Gastrocnemius medialis (tissue), 4 donors: ENCODE measurements at regions not wholly inside any gene's neighbourhood (a gene's known extent, or its start where the extent isn't known, plus 50 kb on each side); places are given as distances from the start of the nearest gene placed in this dataset.

ENCODE experiments used
- ATAC-seq, 2 donors: fragments of 150-250 bp; one replicate each; pipeline ENCODE4 v1.9.1; 2016
- DNase-seq, 2 donors: peaks; one replicate each; pipeline ENCODE4 v3.0.0-alpha.2; 2019
- H3K27ac ChIP-seq, 4 donors: fragments of 200-600 bp; sonication (generic); 1 replicate in 1 of 4; 2 replicates in 3 of 4; pipeline ENCODE4 v1.5.1; 2016 to 2018; ENCODE audit warnings: mild to moderate bottlenecking in 2 of 4, moderate library complexity in 1 of 4
- H3K27me3 ChIP-seq, 3 donors: fragments of 200-600 bp; sonication (generic) in 2 of 3; 1 replicate in 1 of 3; 2 replicates in 2 of 3; pipeline versions ENCODE4 v1.5.1 to v1.6.0; 2016 to 2019; ENCODE audit warnings: mild to moderate bottlenecking in 1 of 3, moderate library complexity in 1 of 3
- H3K36me3 ChIP-seq, 2 donors: fragments of 200-600 bp; sonication (generic) in 1 of 2; one replicate each; pipeline ENCODE4 v1.5.1; 2017 to 2018
- H3K4me1 ChIP-seq, 2 donors: fragments of 200-600 bp; sonication (generic) in 1 of 2; one replicate each; pipeline ENCODE4 v1.5.1; 2016 to 2017; ENCODE audit warnings: mild to moderate bottlenecking in 2 of 2
- H3K4me3 ChIP-seq, 4 donors: fragments of 200-600 bp; sonication (generic) in 3 of 4; 1 replicate in 1 of 4; 2 replicates in 3 of 4; pipeline ENCODE4 v1.5.1; 2016 to 2019; ENCODE audit warnings: mild to moderate bottlenecking in 2 of 4
- H3K9me3 ChIP-seq, 3 donors: fragments of 200-600 bp; sonication (generic) in 2 of 3; 1 replicate in 1 of 3; 2 replicates in 2 of 3; pipeline ENCODE4 v1.5.1; 2016 to 2019
- CTCF ChIP-seq, 5 experiments: fragments of 450-650 bp in 3 of 5; fragments of 200-600 bp in 2 of 5; sonication (generic) in 2 of 5; IDR thresholded peaks in 4 of 5; conservative IDR thresholded peaks in 1 of 5; 1 replicate in 4 of 5; 2 replicates in 1 of 5; pipeline ENCODE4 v1.5.1; 2016 to 2019; ENCODE audit warnings: antibody characterized with exemption in 5 of 5, mild to moderate bottlenecking in 3 of 5, moderate library complexity in 3 of 5
- POLR2A ChIP-seq, 2 donors: fragments of 450-650 bp; IDR thresholded peaks; one replicate each; pipeline ENCODE4 v1.6.1; 2017; ENCODE audit warnings: antibody characterized with exemption in 2 of 2, mild to moderate bottlenecking in 2 of 2, moderate library complexity in 2 of 2
- in situ Hi-C, 4 donors: fragments of 200-750 bp; cut with MboI; loops; one replicate each; pipeline versions ENCODE4 v1.15.0 to v1.8.0; 2017; ENCODE audit warnings: low sequenced_read_pairs in 4 of 4
- intact Hi-C: fragments of 100-400 bp; cut with DNase I; formaldehyde crosslinking; loops from one replicate; pipeline ENCODE4 v1.15.1; 2023; ENCODE audit warnings: low total_unique reads

- Histone ChIP-seq H3K27ac (no peak overlapping the region), H3K4me3 (no peak overlapping the region), H3K9me3 (no peaks in the 10 kb centered on the region), H3K36me3 (no peaks in the 10 kb centered on the region), H3K4me1 (no peaks in the 10 kb centered on the region), H3K27me3 (no peaks in the 10 kb centered on the region)
- in situ Hi-C loops (no loop called here), intact Hi-C loops (no loop called here)
- DNase-seq (no peak), ATAC-seq (no peak)
- TF ChIP-seq POLR2A (IDR thresholded peaks at IDR 0.05), result no peak
- TF ChIP-seq CTCF (IDR thresholded peaks at IDR 0.05 in 4 of 5, conservative IDR thresholded peaks at IDR 0.05 in 1 of 5), result no peak
These were observed 733.9 kb downstream of the PRELID2 start for GRCh38 chr5:145101246-145101645.

- no peak overlapping the region for H3K4me3 ChIP-seq
- H3K27me3 ChIP-seq, result no peaks in the 10 kb centered on the region
- intact Hi-C loops (no loop called here), in situ Hi-C loops (no loop called here)
- H3K27ac ChIP-seq, result no peak overlapping the region
- H3K4me1 ChIP-seq, result no peaks in the 10 kb centered on the region
- TF ChIP-seq POLR2A (IDR thresholded peaks at IDR 0.05) (no peak), CTCF (IDR thresholded peaks at IDR 0.05 in 4 of 5, conservative IDR thresholded peaks at IDR 0.05 in 1 of 5) (no peak)
- ATAC-seq, result no peak
- H3K36me3 ChIP-seq, result no peaks in the 10 kb centered on the region
- H3K9me3 ChIP-seq, result no peaks in the 10 kb centered on the region
- no peak for DNase-seq
These were observed 745.0 kb downstream of the PRELID2 start for GRCh38 chr5:145090115-145090514.

- Histone ChIP-seq H3K4me3 (no peak overlapping the region), H3K36me3 (no peaks in the 10 kb centered on the region), H3K27me3 (no peaks in the 10 kb centered on the region), H3K9me3 (no peaks in the 10 kb centered on the region), H3K27ac (no peak overlapping the region), H3K4me1 (no peaks in the 10 kb centered on the region)
- DNase-seq (no peak), ATAC-seq (no peak)
- TF ChIP-seq POLR2A (IDR thresholded peaks at IDR 0.05) (no peak), CTCF (IDR thresholded peaks at IDR 0.05 in 4 of 5, conservative IDR thresholded peaks at IDR 0.05 in 1 of 5) (no peak)
- in situ Hi-C loops (no loop called here), intact Hi-C loops (no loop called here)
These were observed 750.3 kb downstream of the PRELID2 start for GRCh38 chr5:145084834-145085233.

GRCh38 chr5:145077028-145077427, 758.1 kb downstream of the PRELID2 start:
- no peaks in the 10 kb centered on the region for H3K9me3 ChIP-seq
- TF ChIP-seq POLR2A (IDR thresholded peaks at IDR 0.05) (no peak), CTCF (IDR thresholded peaks at IDR 0.05 in 4 of 5, conservative IDR thresholded peaks at IDR 0.05 in 1 of 5) (no peak)
- intact Hi-C loops, result no loop called here
- ATAC-seq (no peak), DNase-seq (no peak)
- H3K4me1 ChIP-seq, result no peaks in the 10 kb centered on the region
- H3K27ac ChIP-seq, result no peak overlapping the region
- H3K4me3 ChIP-seq, result no peak overlapping the region
- no peaks in the 10 kb centered on the region for H3K36me3 ChIP-seq
- no peaks in the 10 kb centered on the region for H3K27me3 ChIP-seq
- in situ Hi-C loops, result no loop called here

- TF ChIP-seq POLR2A (IDR thresholded peaks at IDR 0.05) (no peak), CTCF (IDR thresholded peaks at IDR 0.05 in 4 of 5, conservative IDR thresholded peaks at IDR 0.05 in 1 of 5) (no peak)
- no peak overlapping the region for H3K4me3 ChIP-seq
- H3K27ac ChIP-seq, result no peak overlapping the region
- no peaks in the 10 kb centered on the region for H3K9me3 ChIP-seq
- no peaks in the 10 kb centered on the region for H3K36me3 ChIP-seq
- DNase-seq, result no peak
- ATAC-seq, result no peak
- in situ Hi-C loops, result no loop called here
- no peaks in the 10 kb centered on the region for H3K27me3 ChIP-seq
- H3K4me1 ChIP-seq, result no peaks in the 10 kb centered on the region
- intact Hi-C loops, result no loop called here
These were observed 759.1 kb downstream of the PRELID2 start for GRCh38 chr5:145076040-145076439.
